PFSK-1 (cell line): ENCODE measurements at regions not wholly inside any gene's neighbourhood (a gene's known extent, or its start where the extent isn't known, plus 50 kb on each side); places are given as distances from the start of the nearest gene placed in this dataset.

Experiments used
- FOXP2 ChIP-seq: optimal IDR thresholded peaks from 2 replicates; pipeline ENCODE3; 2011; ENCODE audit warnings: borderline replicate concordance, control low read depth, inconsistent platforms; ENCODE audit not compliant: insufficient read depth; ENCODE audit errors: extremely low read length, extremely low read depth
- POLR2AphosphoS5 ChIP-seq: IDR thresholded peaks from 2 replicates; pipeline ENCODE4 v1.6.1; 2012; ENCODE audit warnings: low read depth, mild to moderate bottlenecking, control low read depth, low read length, moderate library complexity
- SIN3A ChIP-seq: IDR thresholded peaks from 2 replicates; pipeline ENCODE4 v1.6.1; 2012; ENCODE audit warnings: mild to moderate bottlenecking, low read length, moderate library complexity, borderline replicate concordance; ENCODE audit not compliant: insufficient read depth
- TAF1 ChIP-seq: IDR thresholded peaks from 2 replicates; pipeline ENCODE4 v1.6.1; 2012; ENCODE audit warnings: low read length, control low read depth, borderline replicate concordance; ENCODE audit not compliant: insufficient read depth
- TF ChIP-seq, protein P1 (sequence below), 2 experiments: IDR thresholded peaks; 2 replicates each; pipeline versions ENCODE4 v1.6.1 to v1.8.0; 2011 to 2012; ENCODE audit warnings: low read depth in 2 of 2, low read length in 2 of 2, control low read depth in 1 of 2, inconsistent platforms in 1 of 2, mild to moderate bottlenecking in 1 of 2, moderate library complexity in 1 of 2; ENCODE audit not compliant: insufficient read depth in 1 of 2

DNA sequence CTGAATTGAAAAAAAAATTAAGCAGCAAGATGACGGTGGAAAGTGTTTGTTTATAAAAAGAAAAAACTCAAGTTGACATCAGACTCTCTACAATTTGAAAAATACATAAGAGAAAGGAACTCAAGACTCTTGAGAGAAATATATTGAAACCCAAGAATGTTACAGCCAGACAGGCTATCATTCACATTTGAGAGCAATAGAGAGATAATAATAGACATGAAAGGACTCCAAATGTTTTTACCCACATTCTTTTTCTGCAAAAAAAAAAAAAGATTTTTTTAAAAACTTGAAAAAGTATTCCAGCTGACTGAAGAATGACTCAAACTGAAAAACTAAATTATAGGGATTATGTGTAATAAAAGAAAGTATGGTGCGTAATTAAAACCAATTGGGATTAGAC, 532.4 kb downstream of the INHBA start:
- TF ChIP-seq SIN3A, result no peak
- no peak for TF ChIP-seq FOXP2
- no peak for TF ChIP-seq TAF1

DNA sequence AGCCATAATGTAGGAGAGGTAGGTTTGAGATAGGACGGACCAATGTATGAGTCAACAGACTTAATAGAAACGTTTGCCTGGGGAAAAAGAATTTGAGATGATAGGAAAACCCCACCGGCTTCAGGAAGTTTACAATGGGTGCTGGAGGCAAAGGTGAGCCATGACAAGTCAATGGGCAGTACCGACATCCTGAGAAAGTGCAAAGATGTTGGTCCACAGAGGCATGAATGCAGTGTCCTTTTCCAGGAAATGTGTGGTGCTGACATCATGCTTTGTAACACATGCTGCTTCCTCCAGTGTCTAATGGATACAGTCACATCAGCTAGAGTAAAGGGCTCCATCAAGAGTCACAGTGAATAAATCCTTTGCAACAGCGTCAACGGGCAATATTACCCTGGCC, 533.6 kb downstream of the INHBA start:
- TF ChIP-seq TAF1 (no peak), POLR2AphosphoS5 (no peak), FOXP2 (no peak), SIN3A (no peak)
- TF ChIP-seq, protein P1, sequence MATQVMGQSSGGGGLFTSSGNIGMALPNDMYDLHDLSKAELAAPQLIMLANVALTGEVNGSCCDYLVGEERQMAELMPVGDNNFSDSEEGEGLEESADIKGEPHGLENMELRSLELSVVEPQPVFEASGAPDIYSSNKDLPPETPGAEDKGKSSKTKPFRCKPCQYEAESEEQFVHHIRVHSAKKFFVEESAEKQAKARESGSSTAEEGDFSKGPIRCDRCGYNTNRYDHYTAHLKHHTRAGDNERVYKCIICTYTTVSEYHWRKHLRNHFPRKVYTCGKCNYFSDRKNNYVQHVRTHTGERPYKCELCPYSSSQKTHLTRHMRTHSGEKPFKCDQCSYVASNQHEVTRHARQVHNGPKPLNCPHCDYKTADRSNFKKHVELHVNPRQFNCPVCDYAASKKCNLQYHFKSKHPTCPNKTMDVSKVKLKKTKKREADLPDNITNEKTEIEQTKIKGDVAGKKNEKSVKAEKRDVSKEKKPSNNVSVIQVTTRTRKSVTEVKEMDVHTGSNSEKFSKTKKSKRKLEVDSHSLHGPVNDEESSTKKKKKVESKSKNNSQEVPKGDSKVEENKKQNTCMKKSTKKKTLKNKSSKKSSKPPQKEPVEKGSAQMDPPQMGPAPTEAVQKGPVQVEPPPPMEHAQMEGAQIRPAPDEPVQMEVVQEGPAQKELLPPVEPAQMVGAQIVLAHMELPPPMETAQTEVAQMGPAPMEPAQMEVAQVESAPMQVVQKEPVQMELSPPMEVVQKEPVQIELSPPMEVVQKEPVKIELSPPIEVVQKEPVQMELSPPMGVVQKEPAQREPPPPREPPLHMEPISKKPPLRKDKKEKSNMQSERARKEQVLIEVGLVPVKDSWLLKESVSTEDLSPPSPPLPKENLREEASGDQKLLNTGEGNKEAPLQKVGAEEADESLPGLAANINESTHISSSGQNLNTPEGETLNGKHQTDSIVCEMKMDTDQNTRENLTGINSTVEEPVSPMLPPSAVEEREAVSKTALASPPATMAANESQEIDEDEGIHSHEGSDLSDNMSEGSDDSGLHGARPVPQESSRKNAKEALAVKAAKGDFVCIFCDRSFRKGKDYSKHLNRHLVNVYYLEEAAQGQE (IDR thresholded peaks at IDR 0.05; ENCODE audit: insufficient read depth in 1 of 2, low read depth in 2 of 2, low read length in 2 of 2), result no peak

DNA sequence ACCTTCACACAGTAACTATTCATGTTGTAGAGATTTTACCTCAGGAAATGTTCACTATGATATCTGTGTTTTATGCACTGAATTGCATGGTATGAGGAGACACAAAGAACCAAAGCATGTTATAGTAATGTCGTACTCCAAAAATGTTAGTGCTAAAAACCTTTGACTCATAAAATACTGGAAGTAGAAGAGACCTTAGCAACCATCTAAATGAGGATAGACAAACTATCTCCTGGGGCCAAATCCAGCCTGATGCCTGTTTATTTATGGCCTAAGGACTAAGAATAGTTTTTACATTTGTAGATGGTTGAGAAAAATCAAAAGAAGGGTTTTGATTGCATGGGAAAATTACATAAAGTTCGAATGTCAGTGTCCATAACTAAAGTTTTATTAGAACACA, 535.1 kb downstream of the INHBA start:
- TF ChIP-seq FOXP2 (no peak), SIN3A (no peak), TAF1 (no peak), POLR2AphosphoS5 (no peak)
- TF ChIP-seq, protein P1 (IDR thresholded peaks at IDR 0.05; ENCODE audit: insufficient read depth in 1 of 2, low read depth in 2 of 2, low read length in 2 of 2), result no peak

DNA sequence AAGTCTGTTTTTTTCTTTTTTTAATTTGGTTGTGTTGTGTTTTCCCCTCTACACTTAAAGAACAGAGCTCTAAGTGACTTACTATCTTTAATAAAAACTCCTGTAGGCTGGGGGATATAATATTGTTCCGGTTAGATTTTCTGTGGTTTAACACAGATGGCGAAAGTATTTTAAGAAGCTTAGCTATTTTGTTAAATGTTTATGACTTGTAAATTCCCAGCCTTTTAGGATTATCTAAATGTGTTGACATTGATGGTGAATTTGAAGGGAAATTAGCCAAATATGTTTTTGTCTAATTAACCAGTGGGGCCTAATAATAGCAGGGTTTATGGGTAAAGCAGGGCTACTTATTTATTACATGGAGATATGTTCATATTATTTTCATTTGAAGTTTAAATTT, 538.5 kb downstream of the INHBA start:
- TF ChIP-seq SIN3A, result no peak
- TF ChIP-seq, protein P1 (IDR thresholded peaks at IDR 0.05; ENCODE audit: insufficient read depth in 1 of 2, low read depth in 2 of 2, low read length in 2 of 2), result no peak
- TF ChIP-seq POLR2AphosphoS5, result no peak
- no peak for TF ChIP-seq FOXP2
- no peak for TF ChIP-seq TAF1

DNA sequence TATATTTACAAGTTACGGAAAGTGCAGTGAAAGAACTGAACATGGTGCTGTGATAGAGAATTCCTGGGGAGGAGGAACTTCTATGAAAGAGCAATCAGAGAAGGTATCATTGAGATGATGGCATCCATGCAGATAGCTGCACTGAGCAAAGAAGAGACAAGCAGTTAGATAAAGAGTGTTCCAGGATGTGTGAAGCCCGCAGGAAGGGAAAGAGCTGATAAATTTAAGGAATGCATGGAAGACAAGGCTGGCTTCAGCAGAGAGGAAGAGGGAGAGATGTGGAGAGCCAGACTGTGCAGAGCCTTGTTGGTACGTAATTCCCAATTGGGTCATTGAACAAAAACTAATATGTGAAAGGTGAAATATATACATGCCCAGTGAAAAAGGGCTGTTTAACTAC, 538.9 kb downstream of the INHBA start:
- TF ChIP-seq TAF1 (no peak), POLR2AphosphoS5 (no peak), FOXP2 (no peak), SIN3A (no peak)
- TF ChIP-seq, protein P1 (IDR thresholded peaks at IDR 0.05; ENCODE audit: insufficient read depth in 1 of 2, low read depth in 2 of 2, low read length in 2 of 2), result no peak
